ENCODE measurements at regions not wholly inside any gene's neighbourhood (a gene's known extent, or its start where the extent isn't known, plus 50 kb on each side); places are given as distances from the start of the nearest gene placed in this dataset.

DNA sequence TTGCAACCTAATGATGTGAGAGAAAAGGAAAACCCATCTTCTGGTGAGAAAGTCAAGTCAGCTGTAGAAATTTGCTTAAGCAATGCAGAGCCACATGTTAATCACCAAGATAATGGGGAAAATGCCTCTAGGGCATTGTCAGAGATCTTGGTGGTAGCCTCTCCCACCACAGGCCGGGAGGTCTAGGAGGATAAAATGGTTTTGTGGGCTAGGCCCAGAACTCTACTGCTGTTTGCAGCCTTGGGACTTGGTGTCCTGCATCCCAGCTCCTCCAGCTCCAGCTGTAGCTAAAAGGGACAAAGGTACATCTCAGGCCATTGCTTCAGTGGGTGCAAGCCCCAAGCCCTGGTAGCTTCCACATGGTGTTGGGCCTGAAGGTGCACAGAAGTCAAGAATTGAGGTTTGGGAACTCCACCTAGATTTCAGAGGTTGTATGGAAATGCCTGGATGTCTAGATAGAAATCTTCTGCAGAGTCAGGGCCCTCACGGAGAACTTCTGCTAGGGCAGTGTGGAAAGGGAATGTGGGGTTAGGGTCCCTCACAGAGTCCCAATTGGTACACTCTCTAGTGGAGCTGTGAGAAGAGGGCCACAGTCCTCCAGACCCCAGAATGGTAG lies 382.2 kb upstream of the KLHL1 start:
- no peak overlapping the region for H2BK12ac ChIP-seq (ENCODE audit: low read length in 2 of 2)
- H4K8ac ChIP-seq (ENCODE audit: low read length): no peak overlapping the region
- no peak overlapping the region for H3K9ac ChIP-seq (ENCODE audit: low read length)
- H3K14ac ChIP-seq (ENCODE audit: low read length in 2 of 2): no peak overlapping the region
- no peaks in the 10 kb centered on the region for H3K79me1 ChIP-seq (replicated peaks; ENCODE audit: low read length, poor library complexity, severe bottlenecking)
- H3K18ac ChIP-seq (ENCODE audit: low read depth in 1 of 2, low read length in 2 of 2): no peak overlapping the region
- no peak overlapping the region for H3K4me3 ChIP-seq (ENCODE audit: insufficient read depth in 1 of 2, low read depth in 1 of 2, low read length in 2 of 2)
- no peak overlapping the region for H3K23ac ChIP-seq (ENCODE audit: low read length in 2 of 2)
- H2BK5ac ChIP-seq (ENCODE audit: low read depth, low read length, poor library complexity, severe bottlenecking): no peak overlapping the region
- no peak overlapping the region for H2AFZ ChIP-seq (ENCODE audit: low read depth, low read length)
- no peak overlapping the region for H2AK5ac ChIP-seq (ENCODE audit: low read length, severe bottlenecking)
- 86% methylated on average over 2 of the region's 2 CpGs for WGBS
- no peaks in the 10 kb centered on the region for H3K4me1 ChIP-seq (ENCODE audit: control insufficient read depth, insufficient read depth, low read depth, low read length)
- H3K4ac ChIP-seq (ENCODE audit: low read depth in 1 of 2, low read length in 2 of 2): no peak overlapping the region
- no peaks in the 10 kb centered on the region for H3K36me3 ChIP-seq (ENCODE audit: control insufficient read depth in 1 of 2, insufficient read depth in 2 of 2, low read depth in 1 of 2, low read length in 2 of 2)
- peaks cover 4% of the 10 kb centered on the region for H3K9me3 ChIP-seq (ENCODE audit: control insufficient read depth, low read length)
- H3K27ac ChIP-seq (ENCODE audit: low read length, poor library complexity, severe bottlenecking): no peak overlapping the region
- no peaks in the 10 kb centered on the region for H3K27me3 ChIP-seq (ENCODE audit: control insufficient read depth in 1 of 2, insufficient read depth in 1 of 2, low read length in 2 of 2)
- DNase-seq: no peak
- H3K4me2 ChIP-seq (ENCODE audit: low read length, poor library complexity, severe bottlenecking): no peak overlapping the region
- H2BK15ac ChIP-seq (ENCODE audit: low read depth, poor library complexity, severe bottlenecking): no peak overlapping the region
- no peak overlapping the region for H2BK120ac ChIP-seq (ENCODE audit: low read depth, low read length)
- H4K91ac ChIP-seq (ENCODE audit: low read length): no peak overlapping the region

DNA sequence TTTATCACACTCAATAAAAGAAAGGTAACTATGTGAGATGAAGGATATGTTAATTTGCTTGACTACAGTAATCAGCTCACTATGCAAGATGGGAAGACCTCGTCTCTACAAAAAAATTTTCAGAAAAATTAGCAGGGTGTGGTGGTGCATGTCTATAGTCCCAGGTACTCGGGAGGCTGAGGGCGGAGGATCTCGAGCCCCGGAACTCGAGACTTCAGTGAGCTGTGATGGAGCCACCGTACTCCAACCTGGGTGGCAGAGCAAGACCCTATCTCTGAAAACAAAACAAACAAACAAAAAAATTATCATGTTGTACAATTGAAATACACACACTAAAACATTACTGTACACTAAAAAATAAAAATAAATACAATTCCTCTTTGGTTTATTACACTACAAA lies 376.7 kb upstream of the KLHL1 start:
- 99% methylated on average over 7 of the region's 7 CpGs for WGBS

DNA sequence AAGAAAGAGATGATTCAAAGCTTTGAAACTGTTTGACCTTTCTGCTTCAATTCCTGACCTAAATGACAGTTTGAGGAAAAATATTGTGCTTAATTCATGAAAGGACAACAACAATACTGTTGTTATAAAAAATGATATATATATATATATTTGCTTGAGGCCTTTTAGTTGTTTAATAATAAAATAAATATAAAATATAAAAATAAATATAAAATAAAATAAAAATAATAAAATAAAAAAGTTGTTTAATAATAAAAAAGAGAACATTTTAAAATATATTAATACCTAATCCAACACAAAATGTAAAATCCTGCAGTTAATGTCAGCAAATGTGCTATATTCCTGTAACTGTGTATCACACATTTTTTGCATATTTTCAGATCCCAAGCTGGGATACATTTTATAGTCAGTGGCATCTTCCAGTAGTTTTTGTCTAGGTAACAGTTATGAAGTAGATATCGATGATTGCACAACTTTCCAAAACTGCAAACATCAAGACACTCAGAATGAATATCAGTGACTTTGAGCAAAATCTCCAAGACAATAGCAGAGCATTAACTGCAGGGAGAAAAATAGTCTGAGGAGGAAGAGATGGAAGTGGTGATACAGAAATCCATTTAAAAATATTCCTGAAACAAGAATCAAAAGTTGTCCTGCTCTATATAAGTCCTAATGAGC lies 375.5 kb upstream of the KLHL1 start:
- Histone ChIP-seq H3K9ac (ENCODE audit: low read length) (no peak overlapping the region), H3K27me3 (ENCODE audit: control insufficient read depth in 1 of 2, insufficient read depth in 1 of 2, low read length in 2 of 2) (no peaks in the 10 kb centered on the region), H3K14ac (ENCODE audit: low read length in 2 of 2) (no peak overlapping the region), H2BK5ac (ENCODE audit: low read depth, low read length, poor library complexity, severe bottlenecking) (no peak overlapping the region), H3K4me1 (ENCODE audit: control insufficient read depth, insufficient read depth, low read depth, low read length) (no peaks in the 10 kb centered on the region), H2AK5ac (ENCODE audit: low read length, severe bottlenecking) (no peak overlapping the region), H4K8ac (ENCODE audit: low read length) (no peak overlapping the region), H3K27ac (ENCODE audit: low read length, poor library complexity, severe bottlenecking) (no peak overlapping the region), H3K18ac (ENCODE audit: low read depth in 1 of 2, low read length in 2 of 2) (no peak overlapping the region), H3K4me2 (ENCODE audit: low read length, poor library complexity, severe bottlenecking) (no peak overlapping the region), H2BK15ac (ENCODE audit: low read depth, poor library complexity, severe bottlenecking) (no peak overlapping the region), H2BK12ac (ENCODE audit: low read length in 2 of 2) (no peak overlapping the region), H3K4me3 (ENCODE audit: insufficient read depth in 1 of 2, low read depth in 1 of 2, low read length in 2 of 2) (no peak overlapping the region), H3K36me3 (ENCODE audit: control insufficient read depth in 1 of 2, insufficient read depth in 2 of 2, low read depth in 1 of 2, low read length in 2 of 2) (no peaks in the 10 kb centered on the region), H3K9me3 (ENCODE audit: control insufficient read depth, low read length) (no peaks in the 10 kb centered on the region), H3K79me1 (replicated peaks; ENCODE audit: low read length, poor library complexity, severe bottlenecking) (no peaks in the 10 kb centered on the region), H4K91ac (ENCODE audit: low read length) (no peak overlapping the region), H2BK120ac (ENCODE audit: low read depth, low read length) (no peak overlapping the region), H3K23ac (ENCODE audit: low read length in 2 of 2) (no peak overlapping the region), H2AFZ (ENCODE audit: low read depth, low read length) (no peak overlapping the region), H3K4ac (ENCODE audit: low read depth in 1 of 2, low read length in 2 of 2) (no peak overlapping the region)
- DNase-seq: no peak
- WGBS: no CpG with 5 or more reads among the region's 1 CpG

More for the DNA sequence above, 376.7 kb upstream of the KLHL1 start:
- H3K27me3 ChIP-seq (ENCODE audit: control insufficient read depth in 1 of 2, insufficient read depth in 1 of 2, low read length in 2 of 2): no peaks in the 10 kb centered on the region
- no peak overlapping the region for H3K18ac ChIP-seq (ENCODE audit: low read depth in 1 of 2, low read length in 2 of 2)
- H3K9ac ChIP-seq (ENCODE audit: low read length): no peak overlapping the region
- H3K14ac ChIP-seq (ENCODE audit: low read length in 2 of 2): no peak overlapping the region
- no peak overlapping the region for H2AFZ ChIP-seq (ENCODE audit: low read depth, low read length)
- no peak overlapping the region for H4K91ac ChIP-seq (ENCODE audit: low read length)
- no peaks in the 10 kb centered on the region for H3K9me3 ChIP-seq (ENCODE audit: control insufficient read depth, low read length)
- no peaks in the 10 kb centered on the region for H3K79me1 ChIP-seq (replicated peaks; ENCODE audit: low read length, poor library complexity, severe bottlenecking)
- H3K4me3 ChIP-seq (ENCODE audit: insufficient read depth in 1 of 2, low read depth in 1 of 2, low read length in 2 of 2): no peak overlapping the region
- no peak overlapping the region for H3K4me2 ChIP-seq (ENCODE audit: low read length, poor library complexity, severe bottlenecking)
- no peak overlapping the region for H3K4ac ChIP-seq (ENCODE audit: low read depth in 1 of 2, low read length in 2 of 2)
- H2BK120ac ChIP-seq (ENCODE audit: low read depth, low read length): no peak overlapping the region
- H2BK15ac ChIP-seq (ENCODE audit: low read depth, poor library complexity, severe bottlenecking): no peak overlapping the region
- H2BK5ac ChIP-seq (ENCODE audit: low read depth, low read length, poor library complexity, severe bottlenecking): no peak overlapping the region
- H3K36me3 ChIP-seq (ENCODE audit: control insufficient read depth in 1 of 2, insufficient read depth in 2 of 2, low read depth in 1 of 2, low read length in 2 of 2): no peaks in the 10 kb centered on the region
- no peak overlapping the region for H2BK12ac ChIP-seq (ENCODE audit: low read length in 2 of 2)
- H3K23ac ChIP-seq (ENCODE audit: low read length in 2 of 2): no peak overlapping the region
- no peak overlapping the region for H4K8ac ChIP-seq (ENCODE audit: low read length)
- no peak overlapping the region for H3K27ac ChIP-seq (ENCODE audit: low read length, poor library complexity, severe bottlenecking)
- no peak overlapping the region for H2AK5ac ChIP-seq (ENCODE audit: low read length, severe bottlenecking)
- H3K4me1 ChIP-seq (ENCODE audit: control insufficient read depth, insufficient read depth, low read depth, low read length): no peaks in the 10 kb centered on the region
- DNase-seq: no peak

DNA sequence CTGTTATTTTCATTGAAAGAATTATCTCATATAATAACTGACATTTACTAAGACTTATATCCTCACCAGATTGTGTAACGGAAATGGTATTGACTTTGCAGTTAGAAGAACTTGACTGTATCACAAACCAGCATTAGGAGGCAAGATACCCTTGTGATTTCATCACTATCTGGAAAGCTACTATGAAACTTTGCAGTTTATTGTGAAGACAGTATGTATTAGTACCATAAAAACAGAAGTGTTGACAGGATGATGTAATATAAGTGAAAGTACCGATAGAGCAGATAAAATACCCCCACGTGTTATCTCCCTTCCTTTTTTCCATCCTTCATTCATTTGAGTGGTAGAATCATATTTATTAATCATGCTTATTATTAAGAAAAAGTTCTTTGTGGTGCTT lies 365.7 kb upstream of the KLHL1 start:
- H3K27ac ChIP-seq (ENCODE audit: low read length, poor library complexity, severe bottlenecking): no peak overlapping the region
- no peak for DNase-seq
- H3K9ac ChIP-seq (ENCODE audit: low read length): no peak overlapping the region
- no peak overlapping the region for H3K4me2 ChIP-seq (ENCODE audit: low read length, poor library complexity, severe bottlenecking)
- H3K79me1 ChIP-seq (replicated peaks; ENCODE audit: low read length, poor library complexity, severe bottlenecking): no peaks in the 10 kb centered on the region
- no peak overlapping the region for H3K14ac ChIP-seq (ENCODE audit: low read length in 2 of 2)
- no CpG with 5 or more reads among the region's 3 CpGs for WGBS
- H3K27me3 ChIP-seq (ENCODE audit: control insufficient read depth in 1 of 2, insufficient read depth in 1 of 2, low read length in 2 of 2): no peaks in the 10 kb centered on the region
- no peak overlapping the region for H2BK120ac ChIP-seq (ENCODE audit: low read depth, low read length)
- no peak overlapping the region for H3K18ac ChIP-seq (ENCODE audit: low read depth in 1 of 2, low read length in 2 of 2)
- H4K8ac ChIP-seq (ENCODE audit: low read length): no peak overlapping the region
- H3K4me1 ChIP-seq (ENCODE audit: control insufficient read depth, insufficient read depth, low read depth, low read length): no peaks in the 10 kb centered on the region
- no peak overlapping the region for H2AFZ ChIP-seq (ENCODE audit: low read depth, low read length)
- no peak overlapping the region for H2BK5ac ChIP-seq (ENCODE audit: low read depth, low read length, poor library complexity, severe bottlenecking)
- H3K9me3 ChIP-seq (ENCODE audit: control insufficient read depth, low read length): no peaks in the 10 kb centered on the region
- H3K36me3 ChIP-seq (ENCODE audit: control insufficient read depth in 1 of 2, insufficient read depth in 2 of 2, low read depth in 1 of 2, low read length in 2 of 2): no peaks in the 10 kb centered on the region
- H3K4me3 ChIP-seq (ENCODE audit: insufficient read depth in 1 of 2, low read depth in 1 of 2, low read length in 2 of 2): no peak overlapping the region
- no peak overlapping the region for H2AK5ac ChIP-seq (ENCODE audit: low read length, severe bottlenecking)
- H2BK15ac ChIP-seq (ENCODE audit: low read depth, poor library complexity, severe bottlenecking): no peak overlapping the region
- no peak overlapping the region for H4K91ac ChIP-seq (ENCODE audit: low read length)
- H3K23ac ChIP-seq (ENCODE audit: low read length in 2 of 2): no peak overlapping the region
- no peak overlapping the region for H2BK12ac ChIP-seq (ENCODE audit: low read length in 2 of 2)
- no peak overlapping the region for H3K4ac ChIP-seq (ENCODE audit: low read depth in 1 of 2, low read length in 2 of 2)
